ENCODE measurements at regions not wholly inside any gene's neighbourhood (a gene's known extent, or its start where the extent isn't known, plus 50 kb on each side); places are given as distances from the start of the nearest gene placed in this dataset.

- DNase-seq (ENCODE audit: low read depth, low spot score): no peak
Measured at GRCh38 chr19:56946159-56946558, 105.6 kb upstream of the PEG3 start.

- DNase-seq (ENCODE audit: low read depth, low spot score): no peak
Measured at GRCh38 chr19:56947206-56947605, 106.7 kb upstream of the PEG3 start.

DNA sequence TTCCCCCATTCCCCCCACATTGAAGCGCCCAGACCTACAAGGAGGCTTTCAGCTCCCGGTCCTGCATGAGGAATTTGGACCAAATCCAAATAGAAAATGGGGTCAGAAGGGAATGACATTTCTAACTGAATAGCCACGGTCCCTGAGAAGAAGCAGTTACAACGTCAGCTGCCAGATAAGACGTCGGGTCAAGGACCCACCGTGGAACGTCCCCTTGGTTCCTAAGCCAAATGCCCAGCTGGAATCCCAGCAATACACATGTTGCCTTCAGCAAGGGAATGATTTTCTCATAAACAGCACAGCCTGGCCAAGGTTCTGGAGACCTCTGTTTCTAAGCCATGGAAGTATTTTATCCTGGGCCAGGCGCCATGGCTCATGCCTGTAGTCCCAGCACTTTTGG lies 109.1 kb upstream of the PEG3 start:
- no peak for DNase-seq (ENCODE audit: low read depth, low spot score)

DNA sequence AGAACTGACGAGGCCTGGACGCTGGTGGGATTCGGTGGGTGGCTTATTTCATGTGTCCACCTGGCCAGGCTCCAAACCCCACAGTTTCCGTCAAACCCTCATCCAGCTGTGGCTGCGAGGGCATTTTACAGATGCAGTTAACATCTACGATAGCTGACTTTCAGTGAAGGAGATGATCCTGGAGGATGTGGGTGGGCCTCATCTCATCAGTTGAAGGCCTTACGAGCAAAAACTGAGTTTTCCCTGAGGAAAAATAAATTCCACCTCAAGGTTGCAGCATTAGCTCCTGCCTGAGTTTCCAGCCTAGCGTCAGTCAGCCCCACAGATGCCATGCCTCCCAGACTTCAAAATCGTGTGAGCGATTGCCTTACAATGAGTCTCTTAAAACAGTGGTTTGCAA lies 111.1 kb upstream of the PEG3 start:
- no peak for DNase-seq (ENCODE audit: low read depth, low spot score)

GRCh38 chr19:56953470-56953869 lies 112.9 kb upstream of the PEG3 start:
- no peak for DNase-seq (ENCODE audit: low read depth, low spot score)

DNA sequence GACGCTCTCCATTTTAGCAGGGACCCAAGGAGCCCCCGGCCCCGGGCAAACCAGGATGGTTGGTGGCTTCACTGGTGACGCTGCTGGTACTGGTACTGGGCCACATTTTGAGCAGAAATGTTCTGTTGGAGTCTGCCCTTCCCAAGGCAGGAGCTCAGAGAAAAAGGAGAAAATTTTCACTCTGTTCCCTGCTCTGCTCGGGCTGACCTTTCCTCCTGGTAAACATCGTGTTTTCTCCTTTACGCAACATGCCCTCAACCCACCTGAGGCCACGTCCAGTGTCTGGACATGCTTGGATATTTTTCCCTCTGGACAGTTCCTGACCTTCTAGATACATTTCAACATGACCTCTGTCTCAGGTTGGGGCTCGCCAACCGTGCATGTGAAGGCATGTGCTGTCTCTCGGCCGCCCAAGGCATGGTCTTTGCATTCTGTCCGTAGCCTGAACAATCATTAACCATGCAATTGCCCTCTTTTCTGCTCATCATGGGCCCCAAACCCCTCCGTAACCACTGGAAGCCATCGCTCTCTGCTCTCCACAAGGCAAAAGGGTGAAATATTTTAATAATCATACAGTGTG lies 115.2 kb upstream of the PEG3 start:
- DNase-seq (ENCODE audit: low read depth, low spot score): no peak

GRCh38 chr19:56956503-56957226 lies 116.1 kb upstream of the PEG3 start:
- no peak for DNase-seq (ENCODE audit: low read depth, low spot score)

GRCh38 chr19:56959205-56959604 lies 118.7 kb upstream of the PEG3 start:
- DNase-seq (ENCODE audit: low read depth, low spot score): no peak

DNA sequence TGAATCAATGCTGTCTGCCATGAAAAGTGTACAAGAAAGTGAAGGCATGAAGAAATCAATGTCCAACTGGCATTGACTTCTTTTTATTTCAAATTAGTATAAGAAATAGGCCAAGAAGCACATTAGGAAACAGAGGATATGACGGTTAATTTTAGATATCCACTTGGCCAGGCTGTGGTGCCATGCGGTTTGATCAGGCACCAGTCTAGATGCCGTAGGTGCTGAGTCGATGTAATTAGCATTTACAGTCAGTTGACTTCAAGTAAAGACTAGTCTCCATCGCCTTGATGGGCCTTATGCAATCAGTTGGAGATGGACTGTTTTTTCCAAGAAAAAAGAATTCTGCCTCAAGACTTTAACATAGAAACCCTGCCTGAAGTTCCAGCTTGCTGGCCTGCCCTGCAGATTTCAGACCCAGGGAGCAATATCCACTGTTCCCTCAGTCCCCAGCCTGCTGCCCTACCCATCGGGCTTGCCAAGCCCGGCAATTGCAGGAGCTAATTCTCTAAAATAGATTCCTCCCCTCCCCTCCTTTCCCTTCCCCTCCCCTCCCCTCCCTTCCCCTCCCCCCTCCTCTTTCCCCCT lies 120.5 kb upstream of the PEG3 start:
- no peak for DNase-seq (ENCODE audit: low read depth, low spot score)

- no peak for DNase-seq (ENCODE audit: low read depth, low spot score)
Measured at GRCh38 chr19:56964410-56964920, 123.9 kb upstream of the PEG3 start.

GRCh38 chr19:56966225-56966696 lies 125.7 kb upstream of the PEG3 start:
- no peak for DNase-seq (ENCODE audit: low read depth, low spot score)

DNA sequence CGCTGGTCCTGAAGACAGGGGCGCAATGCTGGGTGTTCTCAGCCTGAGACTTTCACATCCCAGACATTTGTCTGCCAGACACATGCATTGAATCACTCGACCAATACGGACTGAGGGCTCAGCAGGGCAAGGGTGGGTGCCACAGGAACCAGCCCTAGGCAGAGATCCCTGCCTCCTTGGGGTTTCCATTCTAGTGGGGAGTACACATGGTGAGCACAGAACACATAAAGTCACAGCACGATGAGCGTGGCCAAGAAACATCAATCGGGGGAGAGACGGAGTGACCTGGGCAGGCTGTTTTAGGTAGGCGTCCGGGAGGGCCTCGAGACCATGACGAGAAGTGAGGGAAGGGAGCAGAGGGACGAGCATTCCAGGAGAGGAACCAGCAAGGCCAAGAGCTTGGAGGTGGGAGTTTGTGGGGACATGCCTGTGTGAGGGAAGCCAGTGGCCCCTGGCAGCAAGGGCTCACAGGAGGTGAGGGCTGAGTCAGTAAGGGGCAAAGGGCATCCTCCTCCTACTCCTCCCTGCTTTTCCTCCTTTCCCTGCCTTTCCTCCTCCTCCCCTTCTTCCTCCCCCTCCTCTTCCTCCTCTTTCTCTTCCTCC lies 126.3 kb upstream of the PEG3 start:
- DNase-seq (ENCODE audit: low read depth, low spot score): no peak

- DNase-seq (ENCODE audit: low read depth, low spot score): no peak
Measured at GRCh38 chr19:56969156-56969555, 128.6 kb upstream of the PEG3 start.

GRCh38 chr19:56969759-56970178 lies 129.2 kb upstream of the PEG3 start:
- no peak for DNase-seq (ENCODE audit: low read depth, low spot score)

- no peak for DNase-seq (ENCODE audit: low read depth, low spot score)
Measured at GRCh38 chr19:56971230-56971629, 130.7 kb upstream of the PEG3 start.

- DNase-seq (ENCODE audit: low read depth, low spot score): no peak
Measured at GRCh38 chr19:56972291-56972841, 131.8 kb upstream of the PEG3 start.

- no peak for DNase-seq (ENCODE audit: low read depth, low spot score)
Measured at GRCh38 chr19:56973713-56974555, 133.4 kb upstream of the PEG3 start.

DNA sequence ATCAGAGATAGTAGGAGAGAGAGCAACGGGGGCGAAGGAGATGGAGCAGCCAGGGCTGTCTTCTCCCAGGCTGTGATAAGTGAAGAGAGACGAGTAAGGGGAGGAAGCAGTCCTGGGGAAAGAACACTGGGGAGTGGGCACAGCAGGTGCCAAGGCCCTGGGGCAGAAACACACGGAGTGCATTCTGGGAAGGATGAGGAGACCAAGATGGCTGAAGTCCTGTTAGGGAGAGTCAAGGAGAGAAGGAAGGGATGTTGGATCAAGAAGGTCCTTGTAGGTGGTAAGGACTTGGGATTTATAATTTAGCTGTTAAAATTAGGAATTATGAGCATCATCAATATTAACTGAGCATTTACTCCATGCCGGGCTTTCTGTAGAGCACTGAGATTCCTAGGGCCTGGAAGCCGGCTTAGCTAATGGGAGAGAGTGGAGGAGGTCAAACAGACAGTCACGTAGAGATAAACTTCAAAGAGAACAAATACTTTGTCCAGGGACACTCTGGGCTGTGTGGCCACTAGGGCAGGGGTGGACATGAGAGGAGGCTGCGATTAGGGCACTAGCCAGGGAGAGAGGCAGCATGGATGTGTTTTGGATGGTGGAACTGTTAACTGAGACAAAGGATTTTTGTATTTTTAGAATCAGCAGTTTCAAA lies 134.2 kb upstream of the PEG3 start:
- no peak for DNase-seq (ENCODE audit: low read depth, low spot score)

DNA sequence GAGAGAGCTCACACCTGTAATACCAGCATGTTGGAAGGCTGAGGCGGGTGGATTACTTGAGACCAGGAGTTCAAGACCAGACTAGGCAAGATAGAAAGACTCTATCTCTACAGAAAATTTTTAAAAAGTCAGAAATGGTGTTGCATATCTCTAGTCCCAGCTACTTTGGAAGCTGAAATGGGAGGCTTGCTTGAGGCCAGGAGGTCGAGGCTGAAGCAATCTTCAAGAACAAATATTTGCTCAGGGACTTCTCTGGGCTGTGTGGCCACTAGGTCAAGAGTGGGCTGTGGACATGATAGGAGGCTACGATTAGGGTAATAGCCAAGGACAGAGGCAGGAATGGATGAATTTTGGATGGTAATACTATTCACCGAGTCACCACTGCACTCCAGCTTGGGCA lies 135.8 kb upstream of the PEG3 start:
- no peak for DNase-seq (ENCODE audit: low read depth, low spot score)

GRCh38 chr19:56976995-56977906 lies 136.7 kb upstream of the PEG3 start:
- DNase-seq (ENCODE audit: low read depth, low spot score): no peak

All from astrocyte of the hippocampus (primary cell).